ENCODE measurements at regions not wholly inside any gene's neighbourhood (a gene's known extent, or its start where the extent isn't known, plus 50 kb on each side); places are given as distances from the start of the nearest gene placed in this dataset.
"Not testable (repeated sequence)": the region's sequence is repeated elsewhere in the genome, so short reads cannot be mapped to it uniquely, and the experiment has no call there.

- peaks cover 8% of the 10 kb centered on the region for H3K9me3 Mint-ChIP-seq
- H3K4me3 Mint-ChIP-seq: peak overlapping the region; percentile 36
- no peak for DNase-seq (ENCODE audit: extremely low spot score, unreplicated experiment)
- peaks cover 12% of the 10 kb centered on the region for H3K27me3 Mint-ChIP-seq
- no peak for TF ChIP-seq CTCF (conservative IDR thresholded peaks at IDR 0.05)
- H3K36me3 Mint-ChIP-seq: no peaks in the 10 kb centered on the region
- peak overlapping the region; percentile 67 for H3K27ac Mint-ChIP-seq
- H3K4me1 Mint-ChIP-seq (ENCODE audit: unreplicated experiment): peaks cover 21% of the 10 kb centered on the region
These were observed 246.2 kb downstream of the UACA start for GRCh38 chr15:70517194-70517590.

- peaks cover 11% of the 10 kb centered on the region for H3K9me3 Mint-ChIP-seq
- H3K27ac Mint-ChIP-seq: peak overlapping the region; percentile 67
- peaks cover 21% of the 10 kb centered on the region for H3K4me1 Mint-ChIP-seq (ENCODE audit: unreplicated experiment)
- TF ChIP-seq CTCF (conservative IDR thresholded peaks at IDR 0.05): no peak
- no peaks in the 10 kb centered on the region for H3K36me3 Mint-ChIP-seq
- peaks cover 10% of the 10 kb centered on the region for H3K27me3 Mint-ChIP-seq
- DNase-seq (ENCODE audit: extremely low spot score, unreplicated experiment): no peak
- peak overlapping the region; percentile 36 for H3K4me3 Mint-ChIP-seq
These were observed 246.8 kb downstream of the UACA start for GRCh38 chr15:70516408-70517193.

GRCh38 chr15:70514251-70514650, 249.1 kb downstream of the UACA start:
- H3K4me1 Mint-ChIP-seq (ENCODE audit: unreplicated experiment): peaks cover 21% of the 10 kb centered on the region
- H3K9me3 Mint-ChIP-seq: peaks cover 27% of the 10 kb centered on the region
- H3K36me3 Mint-ChIP-seq: peaks cover 5% of the 10 kb centered on the region
- TF ChIP-seq CTCF (conservative IDR thresholded peaks at IDR 0.05): no peak
- H3K27ac Mint-ChIP-seq: peak overlapping the region; percentile 83
- no peak for DNase-seq (ENCODE audit: extremely low spot score, unreplicated experiment)
- peaks cover 6% of the 10 kb centered on the region for H3K27me3 Mint-ChIP-seq
- H3K4me3 Mint-ChIP-seq: peak overlapping the region; percentile 79

GRCh38 chr15:70513819-70514218, 249.5 kb downstream of the UACA start:
- Mint-ChIP-seq H3K9me3 (peaks cover 29% of the 10 kb centered on the region), H3K36me3 (peaks cover 8% of the 10 kb centered on the region), H3K27me3 (peaks cover 6% of the 10 kb centered on the region), H3K27ac (peak overlapping the region; percentile 83), H3K4me3 (peak overlapping the region; percentile 79), H3K4me1 (ENCODE audit: unreplicated experiment) (peaks cover 24% of the 10 kb centered on the region)
- no peak for DNase-seq (ENCODE audit: extremely low spot score, unreplicated experiment)
- TF ChIP-seq CTCF (conservative IDR thresholded peaks at IDR 0.05): no peak

- Mint-ChIP-seq H3K9me3 (peaks cover 34% of the 10 kb centered on the region), H3K27me3 (peaks cover 2% of the 10 kb centered on the region), H3K4me1 (ENCODE audit: unreplicated experiment) (peaks cover 34% of the 10 kb centered on the region), H3K27ac (no peak overlapping the region), H3K36me3 (peaks cover 11% of the 10 kb centered on the region), H3K4me3 (no peak overlapping the region)
- TF ChIP-seq CTCF (conservative IDR thresholded peaks at IDR 0.05): peak; percentile 71
- no peak for DNase-seq (ENCODE audit: extremely low spot score, unreplicated experiment)
These were observed 250.5 kb downstream of the UACA start for GRCh38 chr15:70512772-70513362.

- H3K4me3 Mint-ChIP-seq; H3K27ac Mint-ChIP-seq; DNase-seq (ENCODE audit: extremely low spot score, unreplicated experiment); H3K27me3 Mint-ChIP-seq: not testable (repeated sequence)
- Mint-ChIP-seq H3K4me1 (ENCODE audit: unreplicated experiment) (peaks cover 27% of the 10 kb centered on the region), H3K9me3 (peaks cover 34% of the 10 kb centered on the region), H3K36me3 (peaks cover 11% of the 10 kb centered on the region)
These were observed 251.3 kb downstream of the UACA start for GRCh38 chr15:70511972-70512587.
